IPS-18c (cell line): ENCODE measurements at regions not wholly inside any gene's neighbourhood (a gene's known extent, or its start where the extent isn't known, plus 50 kb on each side); places are given as distances from the start of the nearest gene placed in this dataset.

Source experiments
- H3K4me3 ChIP-seq: 2 replicates; pipeline ENCODE4 v1.7.0; 2013; ENCODE audit warnings: low read depth, mild to moderate bottlenecking, low read length, moderate library complexity; ENCODE audit not compliant: insufficient read depth
- H3K9me3 ChIP-seq: one replicate; pipeline ENCODE4 v1.6.1; 2013; ENCODE audit warnings: mild to moderate bottlenecking, low read length, moderate library complexity; ENCODE audit not compliant: control insufficient read depth, insufficient read depth

- Histone ChIP-seq H3K9me3 (no peaks in the 10 kb centered on the region), H3K4me3 (no peak overlapping the region)
These were observed 105.3 kb downstream of the GLI2 start for GRCh38 chr2:120840795-120841487.

DNA sequence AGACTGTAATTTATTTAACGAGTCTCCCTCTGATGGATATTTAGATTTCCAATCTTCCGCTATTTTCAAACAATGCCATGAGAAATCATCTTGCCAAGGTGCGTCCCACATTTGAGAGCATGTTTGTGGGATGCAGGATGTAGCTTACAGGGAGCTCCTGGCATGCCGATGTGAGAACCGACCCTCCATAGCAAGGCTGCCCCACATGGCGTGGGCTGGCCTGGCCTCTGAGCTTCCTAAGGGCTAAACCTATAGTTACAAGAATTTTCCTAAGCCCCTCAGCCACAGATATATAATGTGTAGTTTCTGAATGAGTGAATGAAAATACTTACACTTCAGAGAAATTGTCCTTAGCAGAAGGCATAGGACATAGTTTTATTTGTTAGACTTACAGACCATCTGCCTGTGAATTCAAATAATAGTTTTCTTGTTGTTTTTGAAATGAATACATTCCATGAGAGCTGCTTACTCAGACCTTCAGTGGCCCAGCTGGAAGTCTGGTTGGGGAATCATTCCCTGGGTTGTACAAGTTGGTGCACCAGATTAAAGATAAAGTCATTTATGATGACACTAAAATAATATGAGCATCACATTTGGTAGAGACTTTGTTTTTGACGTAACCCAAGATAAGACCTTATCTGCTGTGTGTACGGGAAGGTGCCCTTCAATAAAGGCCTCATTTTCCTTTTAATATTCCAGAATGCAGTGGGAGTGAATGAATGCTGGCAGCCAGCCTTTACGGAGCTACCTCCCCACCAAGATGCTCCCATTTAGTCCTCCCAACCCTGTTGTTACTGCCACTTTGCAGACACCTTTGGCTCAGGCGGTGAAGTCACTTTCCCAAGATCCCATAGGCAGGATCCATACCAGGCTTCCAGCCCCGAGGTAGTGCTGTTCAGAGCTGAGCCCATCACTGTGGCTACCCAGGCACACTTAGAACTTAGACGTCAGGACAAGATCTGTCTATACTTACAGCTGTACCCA is 107.1 kb downstream of the GLI2 start:
- Histone ChIP-seq H3K9me3 (no peaks in the 10 kb centered on the region), H3K4me3 (no peak overlapping the region)

DNA sequence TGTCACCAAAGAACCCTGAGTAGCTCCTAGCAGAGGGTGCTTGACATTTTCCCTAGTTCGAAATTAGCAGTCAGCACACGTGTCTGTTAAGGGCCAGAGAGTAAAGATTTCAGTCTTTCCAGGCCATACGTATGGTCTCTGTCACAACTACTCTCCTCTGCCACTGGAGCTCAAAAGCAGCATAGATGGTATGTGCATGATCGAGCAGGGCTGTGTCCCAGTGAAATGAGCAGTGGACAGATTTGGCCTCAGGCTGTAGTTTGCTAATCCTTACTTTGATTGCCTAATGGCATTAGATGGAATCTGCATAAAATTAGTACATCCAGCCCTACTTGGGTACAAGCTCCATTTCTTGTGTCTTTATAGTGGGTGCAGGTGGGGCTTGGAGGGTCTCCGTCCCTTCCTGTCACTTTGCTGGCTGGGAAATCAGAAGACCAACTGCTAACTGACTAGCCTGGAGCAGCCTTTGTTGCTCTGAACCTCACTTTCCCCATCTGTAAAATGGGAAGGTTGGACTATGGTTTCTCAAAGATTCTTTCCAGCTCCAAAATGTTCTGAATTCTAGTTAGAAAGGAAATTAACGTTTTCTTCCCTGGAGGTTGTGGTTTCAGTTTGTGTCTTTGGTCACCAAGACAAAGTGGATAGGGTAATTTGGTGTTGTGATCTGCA is 108.5 kb downstream of the GLI2 start:
- Histone ChIP-seq H3K4me3 (no peak overlapping the region), H3K9me3 (peaks cover 5% of the 10 kb centered on the region)

- Histone ChIP-seq H3K9me3 (peaks cover 5% of the 10 kb centered on the region), H3K4me3 (no peak overlapping the region)
These were observed 109.6 kb downstream of the GLI2 start for GRCh38 chr2:120845277-120845676.

GRCh38 chr2:120846406-120847095 is 110.9 kb downstream of the GLI2 start:
- peaks cover 5% of the 10 kb centered on the region for H3K9me3 ChIP-seq

DNA sequence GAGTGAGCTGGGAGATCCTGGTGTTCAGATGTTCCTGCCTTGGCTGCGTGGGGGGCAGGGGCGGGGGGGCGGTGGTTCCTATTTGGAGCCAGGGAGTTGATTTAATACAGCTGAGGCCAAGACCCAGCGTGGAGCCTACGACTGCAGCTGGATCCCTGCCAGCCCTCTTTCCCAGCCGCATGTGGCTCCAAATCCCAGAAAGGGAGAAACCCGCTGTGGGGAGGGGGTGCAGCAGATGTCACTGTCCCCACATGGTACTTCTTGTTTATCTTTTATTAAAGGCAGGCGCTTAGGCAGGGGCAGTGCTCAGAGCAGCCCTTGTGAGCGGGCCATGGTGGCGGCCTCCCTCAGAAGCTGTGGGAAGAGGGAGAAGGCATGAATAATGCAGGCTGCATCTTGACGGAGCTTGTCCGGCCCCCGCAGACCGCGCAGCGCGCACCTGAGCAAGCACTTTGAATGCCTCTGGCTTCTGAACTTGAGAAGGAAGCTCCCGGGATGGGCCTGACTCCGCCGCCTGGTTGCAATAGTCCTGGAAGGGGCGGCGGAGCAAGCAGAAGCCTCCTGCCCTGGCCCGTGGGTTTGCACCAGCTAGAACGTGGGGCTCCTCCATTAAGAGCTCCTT is 112.1 kb downstream of the GLI2 start:
- H3K4me3 ChIP-seq, result no peak overlapping the region

More at GRCh38 chr2:120846406-120847095, 110.9 kb downstream of the GLI2 start:
- no peak overlapping the region for H3K4me3 ChIP-seq

DNA sequence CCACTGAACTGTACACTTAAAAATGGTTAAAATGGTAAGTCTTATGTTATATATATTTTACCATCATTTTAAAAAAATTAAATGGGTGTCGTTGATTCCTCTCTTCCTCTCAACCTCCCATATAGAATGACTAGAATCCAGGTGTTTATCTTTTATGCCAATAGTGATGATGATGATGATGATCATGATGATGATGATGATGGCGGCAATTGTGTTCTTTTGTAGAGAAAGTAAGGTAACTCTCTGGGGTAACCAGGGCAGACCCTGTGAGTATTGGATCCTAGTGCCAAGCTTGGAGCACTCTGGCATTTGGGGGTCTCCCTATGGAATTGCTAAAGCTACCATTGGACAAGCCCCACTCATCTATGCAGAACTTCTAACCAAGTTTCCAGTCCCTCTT is 113.6 kb downstream of the GLI2 start:
- Histone ChIP-seq H3K4me3 (no peak overlapping the region), H3K9me3 (peaks cover 5% of the 10 kb centered on the region)

More for the DNA sequence above, 112.1 kb downstream of the GLI2 start:
- H3K9me3 ChIP-seq, result peaks cover 5% of the 10 kb centered on the region

DNA sequence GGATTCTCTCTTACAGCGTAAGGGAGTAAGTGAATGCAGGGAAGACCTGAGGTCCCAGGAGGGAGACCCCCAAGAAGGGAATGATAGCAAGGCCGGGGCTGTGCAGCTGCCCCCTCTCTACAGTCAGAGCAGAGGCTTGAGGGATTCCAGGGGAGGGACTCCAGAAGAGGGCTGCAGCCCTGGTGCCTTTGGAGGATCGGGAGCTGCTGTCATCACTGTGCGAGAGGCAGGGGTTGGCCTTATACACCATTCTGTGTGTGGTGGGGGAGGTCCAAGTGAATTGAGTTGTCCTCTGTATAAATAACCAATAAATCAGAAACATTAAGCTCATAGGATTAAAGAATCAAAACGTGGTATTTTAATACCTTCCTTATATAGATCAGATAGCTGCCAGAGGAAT is 114.9 kb downstream of the GLI2 start:
- peaks cover 5% of the 10 kb centered on the region for H3K9me3 ChIP-seq
- no peak overlapping the region for H3K4me3 ChIP-seq

GRCh38 chr2:120851116-120851773 is 115.6 kb downstream of the GLI2 start:
- peaks cover 5% of the 10 kb centered on the region for H3K9me3 ChIP-seq
- no peak overlapping the region for H3K4me3 ChIP-seq

DNA sequence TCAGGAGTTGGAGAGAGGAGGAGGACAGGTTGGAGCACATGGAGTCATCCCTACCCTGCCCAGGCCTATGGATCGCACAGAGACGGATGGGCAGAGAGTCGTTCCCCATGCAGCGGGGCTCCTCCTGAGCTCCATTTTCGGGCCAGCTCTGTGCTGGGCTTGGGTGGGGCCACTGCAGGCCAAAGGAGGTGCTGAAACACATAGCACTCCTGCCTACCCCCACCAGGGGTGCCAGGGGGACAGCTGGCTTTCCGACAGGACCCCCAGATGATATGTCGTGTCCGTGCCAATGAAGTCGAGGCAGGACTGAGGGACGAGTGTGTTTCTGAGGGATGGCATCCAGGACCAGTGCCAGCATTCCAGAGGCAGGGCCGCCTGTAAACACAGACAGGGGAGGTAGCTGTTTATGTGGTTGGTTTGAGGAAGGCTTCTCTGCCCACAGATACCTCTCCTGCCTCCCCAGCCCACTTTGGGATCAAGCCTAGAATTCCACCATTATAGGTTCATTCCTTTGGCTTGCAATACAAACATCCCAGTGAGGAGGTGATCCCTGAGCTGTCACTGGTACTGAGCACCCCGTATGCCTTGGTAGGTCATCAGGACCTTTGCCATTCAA is 116.6 kb downstream of the GLI2 start:
- Histone ChIP-seq H3K4me3 (no peak overlapping the region), H3K9me3 (peaks cover 5% of the 10 kb centered on the region)

DNA sequence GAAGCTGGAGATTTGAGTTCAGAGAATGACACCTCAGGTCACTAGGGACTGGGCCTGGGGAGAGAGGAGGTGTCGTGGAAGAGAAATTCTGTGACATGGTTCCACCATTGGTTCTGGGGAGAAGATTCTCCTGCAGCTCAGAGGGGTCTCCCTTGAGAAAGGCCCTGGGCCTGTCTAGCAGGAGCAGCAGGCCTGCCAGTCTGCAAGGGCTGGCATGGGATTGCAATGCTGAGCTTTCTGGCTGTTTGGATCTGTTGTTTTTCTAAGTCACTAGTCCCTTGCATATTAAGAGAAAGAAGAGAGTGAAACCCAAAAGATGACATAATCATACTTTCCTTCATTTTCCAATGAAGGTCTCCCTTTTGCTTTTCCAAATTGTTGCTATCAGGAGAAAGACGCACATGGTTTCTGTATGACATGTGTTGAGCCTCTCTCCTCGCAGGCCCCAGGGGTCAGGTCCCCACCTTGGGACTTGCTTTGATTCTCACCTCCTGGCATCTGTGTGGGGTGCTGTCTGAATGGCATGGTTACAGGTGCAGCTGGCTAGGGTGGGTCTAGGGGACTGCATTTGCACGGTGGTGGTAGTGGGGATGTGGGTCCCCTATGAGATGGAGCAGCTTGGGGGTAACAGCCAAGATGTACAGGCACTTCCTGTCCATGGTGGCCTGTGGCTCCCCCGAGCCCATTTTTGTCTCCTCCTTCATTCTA is 117.8 kb downstream of the GLI2 start:
- no peak overlapping the region for H3K4me3 ChIP-seq
- peaks cover 2% of the 10 kb centered on the region for H3K9me3 ChIP-seq

DNA sequence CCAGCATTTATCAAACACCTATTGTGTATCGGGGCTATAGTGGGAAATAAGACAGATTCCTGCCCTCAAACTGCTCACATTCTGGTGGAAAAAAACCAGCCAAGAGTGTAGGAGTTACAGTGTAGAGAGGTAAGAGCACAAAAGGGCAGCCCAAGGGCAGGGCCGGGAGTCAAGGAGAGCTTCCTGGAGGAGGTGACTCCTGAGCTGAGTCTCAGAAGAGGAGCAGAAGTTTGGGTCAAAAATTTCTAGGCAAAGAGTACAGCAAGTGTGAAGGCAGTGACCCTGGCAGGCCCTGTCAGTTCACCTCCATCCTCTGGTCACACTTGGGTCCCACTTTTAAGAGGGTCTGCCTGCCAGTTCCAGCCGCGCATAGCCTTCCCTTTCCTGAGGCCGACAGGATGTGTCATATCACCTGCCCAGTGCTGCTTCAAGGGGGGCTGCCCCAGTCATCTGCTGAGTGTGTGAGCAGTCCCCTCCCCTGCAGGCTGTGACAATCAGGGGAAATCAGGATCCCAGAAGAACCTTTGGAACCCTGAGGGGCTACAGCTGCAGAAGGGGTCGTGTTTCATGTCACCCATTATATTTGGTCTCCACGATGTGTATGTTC is 118.4 kb downstream of the GLI2 start:
- no peak overlapping the region for H3K4me3 ChIP-seq
- H3K9me3 ChIP-seq, result no peaks in the 10 kb centered on the region

DNA sequence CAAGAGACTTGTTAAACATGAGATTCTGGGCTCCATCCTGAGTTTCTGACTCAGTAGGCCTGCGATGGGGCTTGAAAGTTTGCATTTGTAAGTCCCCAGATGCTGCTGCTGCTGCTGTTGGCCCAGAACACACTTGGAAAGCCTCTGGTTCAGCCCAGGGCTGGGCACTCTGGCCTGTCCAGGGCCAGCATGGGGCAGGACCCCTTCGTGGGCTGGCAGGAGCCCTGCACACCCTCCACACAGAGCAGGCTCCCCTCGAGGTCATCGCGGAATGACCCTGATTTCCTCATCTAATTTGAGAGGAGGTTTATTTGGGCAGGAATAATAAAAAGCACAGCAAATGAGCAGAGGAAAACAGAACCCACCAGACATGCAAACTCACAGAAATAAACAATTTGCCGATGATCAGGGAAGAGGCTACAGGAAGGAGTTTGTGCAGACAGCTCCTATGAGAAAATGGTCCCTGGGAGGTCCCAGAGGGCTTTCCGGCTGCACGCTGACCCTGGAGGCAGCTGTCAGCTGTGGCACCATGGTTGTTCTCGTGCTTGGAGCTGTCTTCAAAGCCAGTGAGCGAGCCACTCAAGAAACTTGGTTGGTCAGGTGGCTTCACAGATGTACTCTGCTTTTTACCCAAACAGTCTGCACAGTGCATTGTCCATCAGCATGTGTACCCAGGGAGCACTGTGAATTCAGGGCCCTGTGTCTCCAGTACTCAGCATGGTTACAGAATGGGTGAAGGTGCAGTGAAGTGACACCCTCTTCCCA is 119.3 kb downstream of the GLI2 start:
- Histone ChIP-seq H3K4me3 (no peak overlapping the region), H3K9me3 (no peaks in the 10 kb centered on the region)

DNA sequence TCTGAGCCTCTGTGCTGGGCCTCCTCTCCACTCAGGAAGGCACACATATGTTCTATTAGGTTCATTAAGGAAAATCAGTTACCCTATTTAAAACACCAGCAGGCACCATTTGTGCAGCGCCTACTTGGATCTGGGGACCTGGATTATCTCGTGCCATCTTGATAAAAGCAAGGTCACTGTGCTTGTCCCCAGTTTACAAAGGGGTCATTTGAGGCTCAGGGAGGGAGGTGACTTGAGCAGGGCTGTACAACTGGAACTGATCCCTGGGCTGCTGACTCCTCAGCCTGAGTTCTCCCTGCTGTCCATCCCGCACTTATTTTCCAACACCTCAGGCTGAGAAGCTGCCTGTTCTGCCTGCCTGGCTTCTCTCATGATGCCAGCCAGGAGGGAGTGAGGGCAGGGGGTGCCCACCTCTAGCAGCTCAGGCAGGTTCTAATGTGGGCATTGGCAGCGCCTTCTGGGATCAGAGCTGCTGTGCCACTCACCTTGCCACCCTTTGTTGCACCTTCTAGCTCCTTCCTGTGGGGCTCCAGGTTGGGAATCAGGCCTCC is 120.3 kb downstream of the GLI2 start:
- no peaks in the 10 kb centered on the region for H3K9me3 ChIP-seq
- no peak overlapping the region for H3K4me3 ChIP-seq
